ENCODE measurements at regions not wholly inside any gene's neighbourhood (a gene's known extent, or its start where the extent isn't known, plus 50 kb on each side); places are given as distances from the start of the nearest gene placed in this dataset.

DNA sequence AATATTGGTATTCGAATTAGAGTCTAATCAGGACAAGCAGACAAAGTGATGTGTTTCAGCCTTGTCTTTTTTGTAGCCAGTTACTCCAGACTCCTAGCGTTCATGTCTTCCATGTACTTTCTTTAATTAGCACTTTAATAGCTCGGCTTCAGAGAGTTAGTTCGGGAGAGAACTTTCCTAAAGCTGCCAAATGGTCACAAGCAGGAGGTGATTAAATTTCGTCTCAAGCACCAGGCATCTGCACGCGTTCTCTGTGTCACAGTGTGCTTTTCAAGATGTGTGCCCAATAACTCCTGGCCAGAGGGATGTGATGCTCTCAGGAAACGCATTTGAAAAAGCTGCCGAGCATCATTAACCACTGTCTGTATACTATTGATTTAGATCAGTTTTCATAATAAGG is 790.8 kb downstream of the SOCS6 start:
- no peak for DNase-seq (ENCODE audit: low read depth)
- TF ChIP-seq, protein P1, sequence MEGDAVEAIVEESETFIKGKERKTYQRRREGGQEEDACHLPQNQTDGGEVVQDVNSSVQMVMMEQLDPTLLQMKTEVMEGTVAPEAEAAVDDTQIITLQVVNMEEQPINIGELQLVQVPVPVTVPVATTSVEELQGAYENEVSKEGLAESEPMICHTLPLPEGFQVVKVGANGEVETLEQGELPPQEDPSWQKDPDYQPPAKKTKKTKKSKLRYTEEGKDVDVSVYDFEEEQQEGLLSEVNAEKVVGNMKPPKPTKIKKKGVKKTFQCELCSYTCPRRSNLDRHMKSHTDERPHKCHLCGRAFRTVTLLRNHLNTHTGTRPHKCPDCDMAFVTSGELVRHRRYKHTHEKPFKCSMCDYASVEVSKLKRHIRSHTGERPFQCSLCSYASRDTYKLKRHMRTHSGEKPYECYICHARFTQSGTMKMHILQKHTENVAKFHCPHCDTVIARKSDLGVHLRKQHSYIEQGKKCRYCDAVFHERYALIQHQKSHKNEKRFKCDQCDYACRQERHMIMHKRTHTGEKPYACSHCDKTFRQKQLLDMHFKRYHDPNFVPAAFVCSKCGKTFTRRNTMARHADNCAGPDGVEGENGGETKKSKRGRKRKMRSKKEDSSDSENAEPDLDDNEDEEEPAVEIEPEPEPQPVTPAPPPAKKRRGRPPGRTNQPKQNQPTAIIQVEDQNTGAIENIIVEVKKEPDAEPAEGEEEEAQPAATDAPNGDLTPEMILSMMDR (IDR thresholded peaks at IDR 0.05; ENCODE audit: insufficient read depth, low read depth, low read length, missing control alignments): no peak
- H3K4me3 ChIP-seq (ENCODE audit: low read depth, low read length): no peak overlapping the region

DNA sequence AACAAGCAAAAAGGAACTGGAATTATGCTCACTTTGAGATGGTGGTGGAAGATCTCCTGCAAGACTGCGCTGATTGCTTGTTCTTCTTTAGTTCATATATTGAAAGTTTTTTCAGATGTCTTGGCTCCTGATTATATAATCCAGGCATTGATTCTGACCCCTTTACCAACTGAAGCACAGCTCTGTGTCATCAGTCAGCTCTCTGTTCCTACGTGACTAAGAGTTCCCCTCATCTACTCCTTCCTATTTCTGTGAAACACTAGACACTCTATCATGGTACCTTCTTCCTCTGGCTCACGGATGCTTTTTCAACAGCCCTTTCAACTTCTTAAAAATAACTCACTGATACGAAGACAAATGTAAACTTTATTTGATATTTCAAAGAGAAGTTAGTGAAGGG is 788.6 kb downstream of the SOCS6 start:
- no peak for DNase-seq (ENCODE audit: low read depth)
- TF ChIP-seq, protein P1 (IDR thresholded peaks at IDR 0.05; ENCODE audit: insufficient read depth, low read depth, low read length, missing control alignments): no peak
- no peak overlapping the region for H3K4me3 ChIP-seq (ENCODE audit: low read depth, low read length)

DNA sequence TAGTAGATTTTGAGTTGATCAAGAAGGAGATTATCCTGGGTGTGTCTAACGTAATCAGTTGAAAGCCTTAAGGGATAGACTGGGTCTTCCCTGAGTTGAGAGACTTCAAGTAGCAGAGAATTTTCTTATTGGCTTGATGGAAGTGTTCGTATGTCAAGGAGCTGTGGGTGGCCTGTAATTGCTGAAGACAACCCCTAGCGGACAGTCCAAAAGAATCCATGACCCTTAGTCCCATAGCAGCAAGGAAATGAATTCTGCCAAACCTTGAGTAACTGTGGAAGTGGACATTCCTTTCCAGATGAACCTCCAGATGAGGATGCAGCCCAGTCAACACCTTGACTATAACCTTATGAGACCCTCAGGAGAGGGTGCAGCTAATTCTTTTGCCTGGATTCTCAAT is 786.3 kb downstream of the SOCS6 start:
- TF ChIP-seq, protein P1 (IDR thresholded peaks at IDR 0.05; ENCODE audit: insufficient read depth, low read depth, low read length, missing control alignments): no peak
- H3K4me3 ChIP-seq (ENCODE audit: low read depth, low read length): no peak overlapping the region
- no peak for DNase-seq (ENCODE audit: low read depth)

DNA sequence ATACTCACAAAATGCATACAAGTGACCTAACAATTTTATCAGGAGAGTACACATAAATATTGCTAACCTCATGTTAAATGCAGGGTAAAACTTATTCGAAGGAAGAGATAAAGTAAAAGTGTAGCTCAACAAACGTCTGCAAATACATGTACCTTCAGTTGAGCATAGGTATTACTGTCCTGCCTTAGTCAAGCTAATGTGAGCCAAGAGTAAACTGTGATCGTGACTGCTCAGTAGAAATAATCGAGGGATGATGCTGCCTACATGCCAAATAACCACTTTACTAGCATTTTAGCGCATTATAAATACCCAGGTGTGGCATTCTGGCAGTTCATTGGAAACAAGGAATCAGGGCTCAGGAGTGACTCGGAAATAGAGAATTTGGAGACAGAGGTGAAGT is 779.5 kb downstream of the SOCS6 start:
- H3K4me3 ChIP-seq (ENCODE audit: low read depth, low read length): no peak overlapping the region
- TF ChIP-seq, protein P1 (IDR thresholded peaks at IDR 0.05; ENCODE audit: insufficient read depth, low read depth, low read length, missing control alignments): no peak
- DNase-seq (ENCODE audit: low read depth): no peak

DNA sequence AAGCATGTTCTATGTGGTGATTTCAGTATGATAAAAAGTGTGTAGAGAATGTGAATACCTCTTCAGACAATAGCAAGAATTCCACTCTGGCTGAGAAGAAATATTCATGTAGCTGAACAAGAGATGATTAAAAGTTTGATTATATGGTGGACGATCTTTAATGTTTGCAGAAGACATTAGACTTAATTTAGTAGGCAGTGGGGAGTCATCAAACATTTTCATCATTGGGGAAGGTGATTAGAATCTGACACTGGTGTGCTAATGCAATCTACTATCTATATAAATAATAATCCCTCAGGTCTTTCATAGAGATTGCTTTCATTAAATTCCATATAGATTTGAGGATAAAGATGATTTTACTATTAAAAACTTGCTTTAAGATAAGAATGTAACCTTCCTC is 761.0 kb downstream of the SOCS6 start:
- H3K4me3 ChIP-seq (ENCODE audit: low read depth, low read length): no peak overlapping the region
- DNase-seq (ENCODE audit: low read depth): no peak
- TF ChIP-seq, protein P1 (IDR thresholded peaks at IDR 0.05; ENCODE audit: insufficient read depth, low read depth, low read length, missing control alignments): no peak

DNA sequence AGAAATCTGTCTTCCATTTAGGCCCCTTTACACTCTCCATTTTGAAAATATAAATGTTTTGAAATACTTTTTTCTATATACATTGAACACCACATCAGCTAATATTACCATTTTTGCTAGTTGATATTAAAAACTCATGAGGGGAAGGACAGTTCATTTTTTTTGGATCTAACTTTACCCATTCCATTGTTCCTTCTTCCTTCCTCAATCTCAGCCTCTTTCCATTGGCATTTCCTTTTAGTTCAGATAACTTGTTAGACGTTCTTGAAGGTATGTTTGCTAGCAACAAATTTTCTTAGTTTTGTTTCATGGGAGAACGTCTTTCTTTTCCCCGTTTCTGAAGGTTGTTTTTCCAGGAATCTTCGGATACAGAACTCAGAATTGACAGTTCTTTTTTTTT is 759.0 kb downstream of the SOCS6 start:
- TF ChIP-seq, protein P1 (IDR thresholded peaks at IDR 0.05; ENCODE audit: insufficient read depth, low read depth, low read length, missing control alignments): no peak
- DNase-seq (ENCODE audit: low read depth): no peak
- no peak overlapping the region for H3K4me3 ChIP-seq (ENCODE audit: low read depth, low read length)

DNA sequence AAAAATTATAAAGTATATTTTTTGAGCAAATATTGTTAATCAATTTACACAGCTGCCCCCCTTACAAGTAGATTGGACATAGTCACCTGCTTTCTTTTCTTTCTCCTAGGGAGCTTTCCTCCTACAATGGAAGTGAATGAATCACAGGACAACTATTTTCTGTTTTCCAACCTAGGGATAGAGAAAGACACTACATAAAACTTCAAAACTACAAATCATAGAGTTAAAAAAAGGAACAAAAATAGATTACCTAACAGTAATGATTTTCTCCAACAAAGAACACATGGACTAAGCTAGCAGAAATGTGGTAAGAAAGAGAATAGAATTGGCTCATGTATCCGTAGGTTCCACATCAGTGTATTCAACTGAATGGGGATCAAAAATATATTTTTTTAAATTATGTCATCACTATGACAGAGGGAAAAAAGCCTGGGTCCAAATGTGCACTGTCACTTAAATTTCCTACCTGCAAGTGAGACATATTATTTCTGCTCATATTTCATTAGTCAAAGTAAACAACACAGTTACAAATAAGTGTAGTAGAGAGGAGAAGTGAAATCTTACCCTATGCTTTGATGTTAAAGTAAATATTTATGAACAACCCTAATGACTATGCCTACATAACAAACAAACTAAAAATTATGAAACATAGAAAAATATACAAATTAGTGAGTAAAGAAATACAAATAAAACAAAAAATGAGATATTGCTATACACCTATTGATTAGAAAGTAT is 756.7 kb downstream of the SOCS6 start:
- TF ChIP-seq, protein P1 (IDR thresholded peaks at IDR 0.05; ENCODE audit: insufficient read depth, low read depth, low read length, missing control alignments): no peak
- H3K4me3 ChIP-seq (ENCODE audit: low read depth, low read length): no peak overlapping the region
- no peak for DNase-seq (ENCODE audit: low read depth)

Measured in GM12865 (cell line).